IMR-90 (cell line): ENCODE measurements at regions not wholly inside any gene's neighbourhood (a gene's known extent, or its start where the extent isn't known, plus 50 kb on each side); places are given as distances from the start of the nearest gene placed in this dataset.

ENCODE experiments used
- ATAC-seq: fragments of 200-7000 bp; cut with Tn5 transposase; 2 replicates; pipeline ENCODE4 v1.9.1; 2020; ENCODE audit warnings: low read depth, mild to moderate bottlenecking, moderate library complexity
- BruUV-seq: library from RNA; stranded (reverse); fragments of 400-500 nt; replicated peaks from 2 replicates; lab custom pipeline; 2021; lab: Mats Ljungman, UMichigan
- CTCF ChIA-PET: fragments of 300-600 bp; formaldehyde crosslinking; extraction: SDS; loops from one replicate; lab custom pipeline; 2021; ENCODE audit warnings: antibody characterized with exemption; lab: Yijun Ruan, JAX
- POLR2A ChIA-PET: fragments of 300-600 bp; sonication (Branson Sonifier 250); formaldehyde crosslinking; loops from one replicate; lab custom pipeline; 2022; ENCODE audit warnings: antibody characterized with exemption; ENCODE audit not compliant: unreplicated experiment; lab: Charles Lee
- DNase-seq: peaks from one replicate; pipeline ENCODE4 v3.0.0; 2013
- H2AFZ ChIP-seq: replicated peaks from 2 replicates; pipeline ENCODE3; 2013; ENCODE audit warnings: low read length, mild to moderate bottlenecking; ENCODE audit not compliant: poor library complexity
- H2AK5ac ChIP-seq: 2 replicates; pipeline ENCODE4 v1.6.1; 2013; ENCODE audit warnings: low read depth, low read length, inconsistent platforms
- H2AK9ac ChIP-seq: replicated peaks from 2 replicates; pipeline ENCODE3; 2013; ENCODE audit warnings: mild to moderate bottlenecking, low read depth, low read length, moderate library complexity; ENCODE audit not compliant: poor library complexity
- H2BK120ac ChIP-seq: 2 replicates; pipeline ENCODE4 v1.6.1; 2013; ENCODE audit warnings: low read depth, low read length, inconsistent platforms
- H2BK15ac ChIP-seq: 3 replicates; pipeline ENCODE4 v1.6.1; 2013; ENCODE audit warnings: low read depth, low read length, inconsistent platforms
- H2BK20ac ChIP-seq: 2 replicates; pipeline ENCODE4 v1.6.1; 2013; ENCODE audit warnings: low read depth, mild to moderate bottlenecking, inconsistent platforms, low read length, moderate library complexity
- H2BK5ac ChIP-seq: 2 replicates; pipeline ENCODE4 v1.6.1; 2013; ENCODE audit warnings: mild to moderate bottlenecking, low read depth, low read length, inconsistent platforms; ENCODE audit not compliant: poor library complexity, severe bottlenecking
- H3K14ac ChIP-seq: replicated peaks from 2 replicates; pipeline ENCODE4 v1.6.1; 2013; ENCODE audit warnings: low read depth, low read length, inconsistent platforms
- H3K18ac ChIP-seq: 2 replicates; pipeline ENCODE4 v1.6.1; 2013; ENCODE audit warnings: low read depth, low read length, control low read depth
- H3K23ac ChIP-seq: 2 replicates; pipeline ENCODE4 v1.6.1; 2013; ENCODE audit warnings: low read depth, low read length, inconsistent platforms
- H3K27ac ChIP-seq: 2 replicates; pipeline ENCODE4 v1.5.1; 2013; ENCODE audit warnings: mild to moderate bottlenecking, control low read depth, low read length; ENCODE audit not compliant: insufficient read depth
- H3K27me3 ChIP-seq: 2 replicates; pipeline ENCODE4 v1.6.1; 2013; ENCODE audit warnings: low read length; ENCODE audit not compliant: control insufficient read depth, insufficient read depth
- H3K36me3 ChIP-seq: 2 replicates; pipeline ENCODE4 v1.6.1; 2013; ENCODE audit warnings: low read length, mixed read lengths; ENCODE audit not compliant: control insufficient read depth, insufficient read depth
- H3K4ac ChIP-seq: 2 replicates; pipeline ENCODE4 v1.6.1; 2013; ENCODE audit warnings: low read depth, low read length, inconsistent platforms
- H3K4me1 ChIP-seq: 2 replicates; pipeline ENCODE4 v1.6.1; 2013; ENCODE audit warnings: low read length, mixed read lengths; ENCODE audit not compliant: control insufficient read depth, insufficient read depth
- H3K4me2 ChIP-seq: 2 replicates; pipeline ENCODE4 v1.6.1; 2013; ENCODE audit warnings: low read depth, mild to moderate bottlenecking, control low read depth, low read length, moderate library complexity
- H3K4me3 ChIP-seq: 2 replicates; pipeline ENCODE4 v1.5.1; 2013; ENCODE audit warnings: low read depth, mild to moderate bottlenecking, control low read depth, low read length, moderate library complexity; ENCODE audit not compliant: insufficient read depth
- H3K56ac ChIP-seq: 2 replicates; pipeline ENCODE4 v1.6.1; 2013; ENCODE audit warnings: low read length, inconsistent platforms; ENCODE audit not compliant: insufficient read depth; ENCODE audit errors: extremely low read depth
- H3K79me1 ChIP-seq, 2 experiments: 2 replicates each; pipeline ENCODE4 v1.6.1; 2013; ENCODE audit warnings: low read length in 2 of 2, inconsistent platforms in 1 of 2, low read depth in 1 of 2
- H3K9ac ChIP-seq: 2 replicates; pipeline ENCODE4 v1.6.1; 2013; ENCODE audit warnings: low read depth, low read length, control low read depth
- H3K9me1 ChIP-seq: 2 replicates; pipeline ENCODE4 v1.6.1; 2013; ENCODE audit warnings: low read length, inconsistent platforms; ENCODE audit not compliant: insufficient read depth
- H3K9me3 ChIP-seq: 2 replicates; pipeline ENCODE4 v1.6.1; 2013; ENCODE audit warnings: low read length; ENCODE audit not compliant: control insufficient read depth, insufficient read depth
- H4K20me1 ChIP-seq: 2 replicates; pipeline ENCODE4 v1.6.1; 2013; ENCODE audit warnings: low read length, inconsistent platforms; ENCODE audit not compliant: insufficient read depth
- H4K5ac ChIP-seq: 2 replicates; pipeline ENCODE4 v1.6.1; 2013; ENCODE audit warnings: mild to moderate bottlenecking, low read depth, low read length, control low read depth
- H4K8ac ChIP-seq, 2 experiments: 2 replicates each; pipeline ENCODE4 v1.6.1; 2013; ENCODE audit warnings: low read depth in 2 of 2, low read length in 2 of 2, control low read depth in 1 of 2, inconsistent platforms in 1 of 2
- H4K91ac ChIP-seq: 2 replicates; pipeline ENCODE4 v1.6.1; 2013; ENCODE audit warnings: low read depth, low read length, inconsistent platforms; ENCODE audit not compliant: insufficient read depth
- CEBPB ChIP-seq: IDR thresholded peaks from 2 replicates; pipeline ENCODE4 v1.6.1; 2012; ENCODE audit warnings: low read depth, low read length, improper control_type of control experiment
- CHD1 ChIP-seq: IDR thresholded peaks from 2 replicates; pipeline ENCODE4 v1.6.1; 2012; ENCODE audit warnings: low read depth, low read length, improper control_type of control experiment
- MAFK ChIP-seq: IDR thresholded peaks from 2 replicates; pipeline ENCODE4 v1.6.1; 2012; ENCODE audit warnings: low read depth, low read length, improper control_type of control experiment
- MAZ ChIP-seq: IDR thresholded peaks from 2 replicates; pipeline ENCODE4 v1.6.1; 2012; ENCODE audit warnings: low read depth, mild to moderate bottlenecking, low read length, improper control_type of control experiment, moderate library complexity, borderline replicate concordance
- POLR2A ChIP-seq: IDR thresholded peaks from 2 replicates; pipeline ENCODE4 v1.6.1; 2012; ENCODE audit warnings: mild to moderate bottlenecking, low read depth, low read length
- dilution Hi-C: fragments of 300-500 bp; cut with HindIII; formaldehyde crosslinking; loops from one replicate; pipeline ENCODE4 v1.14.3; 2018; ENCODE audit warnings: low sequenced_read_pairs; ENCODE audit not compliant: unreplicated experiment
- in situ Hi-C: fragments of 300-500 bp; cut with MboI; formaldehyde crosslinking; loops from 3 replicates; pipeline ENCODE4 v1.14.3; 2019; ENCODE audit warnings: low sequenced_read_pairs, inconsistent platforms, mixed read lengths
- intact Hi-C: fragments of 100-400 bp; cut with micrococcal nuclease; formaldehyde crosslinking; loops from 2 replicates; pipeline ENCODE4 v1.10.0; 2022

DNA sequence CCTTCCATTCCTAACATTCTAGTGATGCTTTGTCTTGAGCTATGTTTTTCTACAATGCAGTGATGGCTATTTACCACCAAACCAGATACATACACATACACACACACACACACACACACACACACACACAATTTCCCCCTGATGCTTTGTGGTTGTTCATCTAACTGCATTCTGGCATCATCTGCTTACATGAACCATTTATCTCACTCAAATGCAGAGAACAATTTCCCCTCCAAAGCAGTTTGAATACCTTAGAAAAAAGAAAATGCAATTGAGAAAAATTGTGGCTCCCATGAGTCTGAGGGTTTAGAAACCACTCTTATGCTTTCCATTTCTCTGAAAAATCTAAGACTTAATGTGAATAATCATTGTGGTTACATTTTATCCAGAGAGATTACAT, 1024.8 kb downstream of the TLE4 start:
- Histone ChIP-seq H3K14ac (no peak overlapping the region), H3K27ac (no peak overlapping the region), H3K18ac (no peak overlapping the region), H3K9ac (no peak overlapping the region), H4K5ac (no peak overlapping the region), H2BK20ac (no peak overlapping the region), H3K9me3 (no peaks in the 10 kb centered on the region), H3K23ac (no peak overlapping the region), H2BK5ac (no peak overlapping the region), H4K20me1 (no peaks in the 10 kb centered on the region), H3K4me1 (no peaks in the 10 kb centered on the region), H2BK15ac (no peak overlapping the region), H3K4me2 (no peak overlapping the region), H3K4ac (no peak overlapping the region), H2AK9ac (no peak overlapping the region), H3K4me3 (no peak overlapping the region), H3K9me1 (no peaks in the 10 kb centered on the region), H3K79me1 (no peaks in the 10 kb centered on the region), H2AFZ (no peak overlapping the region), H2BK120ac (no peak overlapping the region), H4K91ac (no peak overlapping the region), H4K8ac (no peak overlapping the region), H3K36me3 (no peaks in the 10 kb centered on the region), H3K56ac (no peak overlapping the region), H2AK5ac (no peak overlapping the region), H3K27me3 (no peaks in the 10 kb centered on the region)
- CTCF ChIA-PET = no interaction called here
- no TSS peak for BruUV-seq
- ATAC-seq = no peak
- TF ChIP-seq MAFK (no peak), CHD1 (no peak), CEBPB (no peak), MAZ (no peak), POLR2A (no peak)
- in situ Hi-C loops (no loop called here), intact Hi-C loops (no loop called here), dilution Hi-C loops (no loop called here)
- no peak for DNase-seq
- POLR2A ChIA-PET = no interaction called here
